GM10248 (cell line): ENCODE measurements at regions not wholly inside any gene's neighbourhood (a gene's known extent, or its start where the extent isn't known, plus 50 kb on each side); places are given as distances from the start of the nearest gene placed in this dataset.

Source experiments
- CTCF ChIA-PET: fragments of 300-600 bp; sonication (Branson Sonifier 250); formaldehyde crosslinking; extraction: SDS; loops from one replicate; lab custom pipeline; 2021; ENCODE audit warnings: antibody characterized with exemption; lab: Yijun Ruan, JAX
- POLR2A ChIA-PET: fragments of 350-650 bp; sonication (Branson Sonifier 250); formaldehyde crosslinking; extraction: SDS; loops from one replicate; lab custom pipeline; 2020; ENCODE audit warnings: antibody characterized with exemption; lab: Yijun Ruan, JAX
- DNase-seq: peaks from one replicate; pipeline ENCODE4 v3.0.0; 2012; ENCODE audit errors: extremely low spot score
- TF ChIP-seq, protein P1 (sequence below): IDR thresholded peaks from 2 replicates; pipeline ENCODE4 v1.5.1; 2012; ENCODE audit warnings: mild to moderate bottlenecking, low read depth; ENCODE audit errors: extremely low read depth, missing control alignments, control extremely low read depth

DNA sequence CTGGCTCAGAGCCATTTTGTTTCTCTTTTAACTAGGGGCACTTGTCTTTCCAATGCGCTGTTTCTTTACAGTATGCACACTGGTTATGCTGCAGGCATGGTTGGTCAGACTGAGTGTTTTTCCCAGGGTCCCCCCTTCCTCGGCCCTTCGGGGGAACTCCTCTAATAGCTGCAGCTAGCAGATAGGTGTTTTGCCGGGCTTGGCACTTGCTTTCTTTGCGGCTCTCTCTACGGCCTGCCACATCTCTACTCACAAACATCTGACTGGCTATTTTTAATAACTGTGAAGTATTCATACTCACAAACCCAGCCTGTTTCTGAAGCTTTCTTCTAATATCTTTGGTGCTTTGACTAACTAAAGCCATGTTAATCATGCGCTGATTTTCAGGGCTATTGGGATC lies 89.4 kb downstream of the SLC25A15 start:
- DNase-seq, result no peak
- ChIA-PET POLR2A (no interaction called here), CTCF (no interaction called here)
- TF ChIP-seq, protein P1, sequence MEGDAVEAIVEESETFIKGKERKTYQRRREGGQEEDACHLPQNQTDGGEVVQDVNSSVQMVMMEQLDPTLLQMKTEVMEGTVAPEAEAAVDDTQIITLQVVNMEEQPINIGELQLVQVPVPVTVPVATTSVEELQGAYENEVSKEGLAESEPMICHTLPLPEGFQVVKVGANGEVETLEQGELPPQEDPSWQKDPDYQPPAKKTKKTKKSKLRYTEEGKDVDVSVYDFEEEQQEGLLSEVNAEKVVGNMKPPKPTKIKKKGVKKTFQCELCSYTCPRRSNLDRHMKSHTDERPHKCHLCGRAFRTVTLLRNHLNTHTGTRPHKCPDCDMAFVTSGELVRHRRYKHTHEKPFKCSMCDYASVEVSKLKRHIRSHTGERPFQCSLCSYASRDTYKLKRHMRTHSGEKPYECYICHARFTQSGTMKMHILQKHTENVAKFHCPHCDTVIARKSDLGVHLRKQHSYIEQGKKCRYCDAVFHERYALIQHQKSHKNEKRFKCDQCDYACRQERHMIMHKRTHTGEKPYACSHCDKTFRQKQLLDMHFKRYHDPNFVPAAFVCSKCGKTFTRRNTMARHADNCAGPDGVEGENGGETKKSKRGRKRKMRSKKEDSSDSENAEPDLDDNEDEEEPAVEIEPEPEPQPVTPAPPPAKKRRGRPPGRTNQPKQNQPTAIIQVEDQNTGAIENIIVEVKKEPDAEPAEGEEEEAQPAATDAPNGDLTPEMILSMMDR, result no peak
